ENCODE measurements at regions not wholly inside any gene's neighbourhood (a gene's known extent, or its start where the extent isn't known, plus 50 kb on each side); places are given as distances from the start of the nearest gene placed in this dataset.

GRCh38 chr16:80189476-80190175 is 351.2 kb upstream of the DYNLRB2 start:
- no peak for DNase-seq (ENCODE audit: low spot score)

DNA sequence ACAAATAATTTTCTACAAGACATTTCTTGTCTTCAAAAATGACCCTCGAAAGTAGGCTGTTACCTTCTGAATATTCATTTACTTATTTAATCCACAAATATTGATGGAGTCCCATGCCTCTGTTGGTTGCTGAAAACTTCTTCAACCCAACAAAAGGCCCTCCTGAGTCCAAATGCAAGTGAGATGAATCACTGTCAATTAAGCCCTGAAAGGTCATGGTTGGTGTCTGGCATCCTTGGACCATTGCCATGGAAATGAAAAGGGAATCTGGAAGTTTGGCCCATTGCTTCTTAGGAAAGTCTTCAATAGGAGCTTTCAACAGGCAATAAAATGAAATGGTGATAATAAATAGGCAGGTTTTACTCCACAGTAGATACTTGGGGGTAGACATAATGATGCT is 364.7 kb upstream of the DYNLRB2 start:
- DNase-seq (ENCODE audit: low spot score): no peak

- DNase-seq (ENCODE audit: low spot score): no peak
Measured at GRCh38 chr16:80175011-80175410, 365.8 kb upstream of the DYNLRB2 start.

DNA sequence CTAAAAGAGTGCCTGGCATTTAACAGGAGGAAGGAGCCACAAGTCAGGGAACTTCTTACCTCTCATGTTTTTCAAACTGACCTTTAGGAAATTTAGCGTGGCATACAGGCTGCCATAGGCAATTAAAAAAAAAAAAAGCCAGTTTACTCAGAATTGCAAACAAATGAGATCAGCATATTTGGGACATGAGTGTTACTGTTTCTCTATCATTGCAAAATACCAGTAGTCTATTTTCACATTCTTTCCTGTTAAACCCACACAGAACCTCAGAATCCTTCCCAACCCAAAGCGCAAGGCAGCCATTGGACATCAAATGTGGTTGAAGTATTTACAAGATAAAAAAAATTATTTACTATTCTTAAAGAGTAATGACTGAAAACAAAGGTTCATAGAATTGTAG is 366.4 kb upstream of the DYNLRB2 start:
- no peak for DNase-seq (ENCODE audit: low spot score)

- no peak for DNase-seq (ENCODE audit: low spot score)
Measured at GRCh38 chr16:80171746-80172145, 369.0 kb upstream of the DYNLRB2 start.

- no peak for DNase-seq (ENCODE audit: low spot score)
Measured at GRCh38 chr16:80171199-80171598, 369.6 kb upstream of the DYNLRB2 start.

- no peak for DNase-seq (ENCODE audit: low spot score)
Measured at GRCh38 chr16:80167657-80168390, 373.0 kb upstream of the DYNLRB2 start.

GRCh38 chr16:80166082-80166481 is 374.7 kb upstream of the DYNLRB2 start:
- DNase-seq (ENCODE audit: low spot score): no peak

DNA sequence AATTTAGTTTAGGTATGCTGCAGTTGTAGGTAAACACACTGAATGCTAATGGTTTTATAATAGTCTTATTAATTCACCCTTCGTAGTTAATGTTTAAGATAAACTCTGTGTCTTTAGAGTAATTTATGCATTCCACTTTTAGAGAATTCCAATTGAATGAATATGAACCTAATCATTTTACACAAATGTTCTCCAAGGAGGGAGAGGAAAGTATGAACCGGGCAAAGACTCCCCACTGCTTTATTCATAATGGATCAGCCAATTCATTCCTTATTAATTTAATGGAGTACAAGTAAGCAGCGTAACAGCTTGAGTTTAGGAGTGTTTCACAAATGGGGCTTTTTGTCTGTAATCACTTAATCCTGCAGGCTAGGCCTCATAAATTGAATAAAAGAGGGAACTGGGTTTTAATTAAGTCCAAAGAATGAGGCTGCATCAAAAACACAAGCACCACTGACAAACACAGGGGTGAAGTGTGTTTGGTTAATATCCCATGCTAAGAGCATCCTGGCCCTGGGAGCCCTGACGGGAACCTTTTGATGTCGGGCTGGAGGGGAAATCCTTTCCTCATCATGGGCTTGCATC is 375.7 kb upstream of the DYNLRB2 start:
- no peak for DNase-seq (ENCODE audit: low spot score)

DNA sequence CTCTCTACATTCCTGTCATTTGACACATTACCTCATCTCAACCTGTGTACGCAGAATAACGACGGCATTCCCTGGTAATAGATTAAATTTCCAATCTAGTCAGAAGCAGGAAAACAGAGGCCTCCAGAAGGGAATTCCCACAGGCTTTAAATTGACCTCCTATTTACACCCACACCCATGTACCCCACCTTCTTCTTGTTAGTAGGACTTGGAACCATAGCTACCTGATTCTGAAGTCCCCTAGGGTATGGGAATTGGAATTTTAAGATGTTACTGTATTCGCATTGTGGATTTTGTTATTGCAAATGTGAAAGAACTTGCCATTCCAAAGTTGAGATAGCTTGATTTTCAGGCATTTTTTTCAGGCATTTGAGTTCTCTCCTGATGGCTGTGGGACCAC is 377.5 kb upstream of the DYNLRB2 start:
- DNase-seq (ENCODE audit: low spot score): no peak

DNA sequence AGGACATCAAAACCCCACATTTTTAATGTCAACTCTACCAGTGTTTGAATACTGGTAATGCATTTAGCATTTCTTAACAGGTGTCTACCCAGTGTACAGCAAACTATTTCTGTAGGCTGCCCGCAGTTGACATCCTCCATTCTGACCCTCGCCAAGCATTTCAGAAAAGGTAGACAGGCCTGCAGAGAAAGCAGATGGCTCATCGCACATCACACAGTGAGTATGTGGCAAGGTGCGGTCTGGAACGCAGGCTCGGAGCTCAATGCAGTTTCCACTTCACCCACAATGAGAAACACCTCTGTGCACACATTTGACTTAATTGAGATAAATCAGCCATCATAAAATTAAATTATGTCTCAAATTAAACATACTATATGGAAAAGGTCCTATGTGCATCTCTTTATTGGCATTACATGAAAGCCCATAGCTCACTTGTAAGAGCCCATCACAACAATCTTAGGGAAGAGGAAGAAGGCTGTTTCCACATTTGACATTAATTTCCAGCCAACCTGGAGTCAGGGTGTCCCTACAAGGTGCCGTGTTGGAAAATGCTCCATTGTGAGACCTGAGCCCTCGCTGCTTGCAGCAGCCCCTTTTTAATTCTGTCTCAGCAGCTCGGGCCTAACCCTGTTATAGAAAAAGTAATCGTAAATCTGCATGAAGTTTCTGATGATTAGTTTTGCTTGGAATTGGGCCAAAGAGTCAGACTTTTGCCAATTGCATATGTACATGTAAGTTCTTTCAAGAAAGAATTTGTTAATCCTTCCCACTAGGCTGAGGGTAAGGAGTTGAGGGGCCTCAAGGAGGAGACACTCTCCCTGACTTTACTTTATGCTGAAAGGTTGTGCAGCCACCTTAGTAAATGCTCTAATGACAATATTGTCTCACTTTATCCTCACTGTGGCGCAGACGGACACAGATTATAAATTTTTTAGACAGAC is 378.7 kb upstream of the DYNLRB2 start:
- DNase-seq (ENCODE audit: low spot score): no peak

DNA sequence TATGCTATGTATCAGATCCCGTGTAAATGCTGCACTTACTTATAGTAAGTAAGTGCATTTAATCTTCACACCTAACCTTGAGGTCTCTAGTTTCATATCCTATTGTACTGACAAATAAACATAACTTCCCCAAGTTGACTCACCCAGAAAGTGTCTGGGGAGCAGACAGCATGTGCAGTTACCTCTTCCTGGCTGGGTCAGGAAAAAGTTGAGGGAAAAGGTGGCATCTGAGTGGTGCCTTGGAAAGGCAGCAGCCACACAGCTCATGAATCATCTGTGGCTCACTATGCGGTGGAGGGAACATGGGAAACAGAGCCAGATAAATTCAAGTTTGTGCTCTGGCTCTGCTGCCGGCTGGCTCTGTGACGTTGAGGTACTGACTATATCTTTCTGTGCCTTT is 382.0 kb upstream of the DYNLRB2 start:
- no peak for DNase-seq (ENCODE audit: low spot score)

- no peak for DNase-seq (ENCODE audit: low spot score)
Measured at GRCh38 chr16:80151722-80152111, 389.1 kb upstream of the DYNLRB2 start.

DNA sequence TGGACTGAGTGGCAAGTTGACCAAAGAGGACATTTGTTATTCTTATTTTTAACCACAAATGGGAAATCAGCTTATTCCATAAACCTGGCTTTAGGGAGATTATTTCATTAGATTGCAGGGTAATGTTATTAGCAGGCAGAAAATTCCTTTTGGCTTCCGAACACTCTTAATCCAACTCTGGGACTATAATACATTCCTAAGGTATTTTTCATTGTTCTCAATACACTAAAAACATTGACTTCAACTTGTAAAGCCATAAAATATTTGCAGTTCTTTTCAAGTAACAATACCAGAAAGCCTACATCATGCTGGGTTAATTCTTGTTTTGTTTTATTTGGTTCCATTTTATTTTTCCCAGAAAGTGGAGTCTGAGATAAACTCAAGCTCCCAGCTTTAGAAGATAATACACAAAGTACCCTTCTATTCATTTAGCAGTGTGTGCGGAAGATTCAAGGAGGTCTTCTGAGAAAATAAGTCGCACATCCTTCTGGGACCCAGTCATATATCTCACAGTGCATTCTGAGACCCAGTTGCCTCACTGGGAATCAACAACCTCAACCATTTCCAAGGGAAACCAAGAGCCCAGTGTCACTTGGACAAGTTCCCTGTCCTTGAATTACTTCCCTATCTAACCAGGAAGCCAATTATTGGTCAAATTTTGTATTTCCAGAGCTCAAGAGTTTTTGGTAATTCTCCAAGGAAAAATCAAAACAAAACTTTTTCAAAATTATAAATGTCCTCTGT is 389.6 kb upstream of the DYNLRB2 start:
- no peak for DNase-seq (ENCODE audit: low spot score)

DNA sequence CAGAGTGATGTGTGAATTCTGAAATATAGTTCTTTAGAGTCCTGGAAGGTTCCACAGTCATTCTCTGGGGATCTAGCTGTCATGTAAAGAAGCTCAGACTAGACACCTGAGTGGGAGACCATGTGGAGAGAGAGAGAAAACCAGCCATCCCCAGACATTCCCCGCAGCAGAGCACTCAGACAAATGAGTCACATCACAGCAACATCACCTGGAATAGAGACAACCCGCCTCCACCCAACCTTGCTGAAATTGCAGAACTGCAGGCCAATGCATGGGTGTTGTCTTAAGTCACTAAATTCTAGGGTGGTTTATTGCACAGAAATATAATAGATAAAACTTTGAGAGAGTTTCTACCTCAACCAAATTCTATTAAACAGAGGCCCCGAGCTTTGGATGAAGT is 392.0 kb upstream of the DYNLRB2 start:
- no peak for DNase-seq (ENCODE audit: low spot score)

GRCh38 chr16:80147026-80147655 is 393.7 kb upstream of the DYNLRB2 start:
- no peak for DNase-seq (ENCODE audit: low spot score)

- DNase-seq (ENCODE audit: low spot score): no peak
Measured at GRCh38 chr16:80144191-80144590, 396.6 kb upstream of the DYNLRB2 start.

DNA sequence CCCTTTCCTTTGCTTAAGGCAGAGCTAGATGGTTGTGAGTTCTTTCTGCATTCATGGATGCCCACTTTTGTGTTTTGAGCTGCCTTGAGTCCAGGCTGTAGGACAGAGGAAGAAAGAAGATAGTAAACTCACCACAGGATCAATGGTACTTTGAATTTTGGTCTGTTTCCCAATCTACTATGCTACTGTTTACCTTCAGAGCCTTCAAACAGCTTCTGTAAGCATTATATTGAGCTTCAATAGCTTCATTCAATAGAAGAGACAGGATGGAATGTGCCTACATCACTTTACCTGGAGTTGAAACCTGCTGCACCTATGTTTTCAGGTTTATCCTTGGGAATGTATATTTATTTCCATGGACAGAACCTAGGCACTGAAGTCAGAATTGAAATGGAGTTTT is 397.9 kb upstream of the DYNLRB2 start:
- no peak for DNase-seq (ENCODE audit: low spot score)

DNA sequence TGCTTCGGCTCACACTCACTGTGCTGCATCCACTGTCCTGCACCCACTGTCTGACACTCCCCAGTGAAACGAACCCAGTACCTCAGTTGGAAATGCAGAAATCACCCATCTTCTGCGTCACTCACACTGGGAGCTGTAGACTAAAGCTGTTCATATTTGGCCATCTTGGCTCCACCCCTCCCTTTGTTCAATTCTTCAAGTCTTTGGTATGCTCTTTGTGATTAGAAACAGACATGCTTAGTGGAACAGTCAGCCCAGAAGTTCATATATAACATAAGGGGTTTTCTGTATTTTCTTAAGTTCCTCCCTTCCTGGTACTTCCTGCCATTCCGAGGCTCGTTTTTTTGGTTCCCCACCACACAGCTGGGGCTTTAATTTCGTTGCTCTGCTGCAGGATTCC is 398.5 kb upstream of the DYNLRB2 start:
- DNase-seq (ENCODE audit: low spot score): no peak

- DNase-seq (ENCODE audit: low spot score): no peak
Measured at GRCh38 chr16:80129791-80130190, 411.0 kb upstream of the DYNLRB2 start.

- DNase-seq (ENCODE audit: low spot score): no peak
Measured at GRCh38 chr16:80125677-80126076, 415.1 kb upstream of the DYNLRB2 start.

All from hematopoietic multipotent progenitor cell treated with erythropoietin and hydrocortisone succinate and interleukin-3 and kit ligand, for 15 days (in vitro differentiated cells).